HS-5 (cell line): ENCODE measurements at regions not wholly inside any gene's neighbourhood (a gene's known extent, or its start where the extent isn't known, plus 50 kb on each side); places are given as distances from the start of the nearest gene placed in this dataset.
"Not testable (repeated sequence)": the region's sequence is repeated elsewhere in the genome, so short reads cannot be mapped to it uniquely, and the experiment has no call there.

Experiments used
- DNase-seq: peaks from one replicate; pipeline ENCODE4 v3.0.0-alpha.2; 2012; ENCODE audit warnings: low read depth

DNA sequence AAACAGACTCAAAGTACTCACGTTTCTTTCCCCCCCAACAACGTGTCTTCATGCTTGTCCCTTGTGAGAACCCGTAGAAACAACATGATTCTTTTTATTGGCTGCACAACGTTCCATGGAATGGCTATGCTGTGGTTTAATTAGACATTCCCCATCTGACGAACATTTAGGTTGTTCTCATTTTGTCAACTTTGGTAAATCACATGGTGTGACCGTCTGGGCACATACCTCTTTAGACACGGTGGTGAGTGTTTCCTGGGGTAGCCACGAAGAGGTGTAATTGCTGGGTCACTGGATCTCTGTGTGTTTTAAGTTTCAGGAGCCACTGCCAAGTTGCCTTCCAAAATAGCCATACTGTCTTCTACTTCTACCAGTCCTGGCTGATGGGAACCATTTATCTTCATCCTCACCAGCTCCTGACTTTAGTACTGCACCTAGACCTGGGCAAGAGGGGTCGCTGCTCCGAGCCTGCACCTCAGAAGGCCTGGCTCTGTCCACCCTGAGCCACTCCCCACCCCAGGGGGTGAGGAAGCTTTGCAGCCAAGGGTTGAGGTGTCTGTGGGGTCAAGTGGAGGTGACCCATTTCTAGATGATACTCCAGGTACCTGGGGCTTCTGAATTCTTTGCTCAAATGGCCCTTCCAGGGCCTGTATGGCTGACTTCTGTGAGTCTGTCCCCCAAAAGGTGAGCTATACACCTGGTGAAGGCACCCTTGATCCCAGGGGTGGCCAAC lies 84.7 kb downstream of the IRX5 start:
- DNase-seq: no peak

GRCh38 chr16:55016515-55016914 lies 85.8 kb downstream of the IRX5 start:
- DNase-seq: no peak

DNA sequence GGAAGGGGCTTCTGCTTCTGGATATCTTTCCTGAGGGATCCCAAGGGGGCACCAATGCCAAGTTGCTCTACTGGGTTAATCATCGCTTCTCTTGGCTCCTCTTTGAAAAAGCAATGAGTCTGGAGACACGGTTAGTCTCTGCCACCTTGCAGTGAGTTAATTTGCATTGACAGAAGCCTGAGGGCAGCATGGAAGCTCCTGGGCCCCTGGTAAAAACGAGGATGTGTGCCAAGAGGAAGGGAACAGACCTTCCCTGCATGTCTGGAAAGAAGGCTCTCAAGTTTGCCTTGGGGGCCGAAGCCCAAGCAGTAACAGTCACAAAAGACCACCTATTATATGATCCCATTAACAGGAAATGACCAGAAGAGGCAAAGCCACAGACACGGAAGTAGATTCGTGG lies 86.7 kb downstream of the IRX5 start:
- no peak for DNase-seq

DNA sequence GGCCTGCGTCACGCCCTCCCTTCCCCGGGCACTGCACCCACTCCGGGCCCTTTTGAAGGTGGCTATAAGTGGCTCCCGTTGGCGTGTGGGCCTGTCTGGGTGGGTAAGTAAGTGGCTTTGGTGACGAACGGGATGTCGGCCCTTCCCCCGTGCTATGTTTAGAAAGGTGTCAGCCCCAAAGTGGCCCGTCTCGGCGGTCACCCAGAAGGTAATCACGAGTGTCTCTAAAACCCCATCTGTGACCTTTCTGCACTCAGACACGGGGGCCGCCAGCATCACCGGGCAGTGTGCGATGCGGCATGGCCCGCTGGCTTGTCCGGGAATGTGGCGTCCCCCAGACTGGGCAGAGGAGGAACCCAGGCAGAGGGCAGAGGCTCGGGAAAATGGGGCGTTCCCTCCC lies 88.2 kb downstream of the IRX5 start:
- DNase-seq: no peak

- DNase-seq: no peak
These were observed 88.9 kb downstream of the IRX5 start for GRCh38 chr16:55019419-55020131.

- DNase-seq: peak; percentile 22
These were observed 91.2 kb downstream of the IRX5 start for GRCh38 chr16:55021595-55022475.

DNA sequence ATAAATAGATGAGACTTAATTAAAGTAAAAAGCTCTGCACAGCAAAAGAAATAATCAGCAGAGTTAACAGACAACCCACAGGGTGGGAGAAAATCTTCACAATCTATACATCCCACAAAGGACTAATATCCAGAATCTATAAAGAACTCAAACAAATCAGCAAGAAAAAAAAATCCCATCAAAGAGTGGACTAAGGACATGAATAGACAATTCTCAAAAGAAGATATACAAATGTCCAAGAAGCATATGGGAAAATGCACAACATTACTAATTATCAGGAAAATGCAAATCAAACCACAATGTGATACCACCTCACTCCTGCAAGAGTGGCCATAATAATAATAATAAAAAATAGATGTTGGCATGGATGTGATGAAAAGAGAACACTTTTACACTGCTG lies 96.6 kb downstream of the IRX5 start:
- not testable (repeated sequence) for DNase-seq

- no peak for DNase-seq
These were observed 98.8 kb downstream of the IRX5 start for GRCh38 chr16:55029509-55029908.

DNA sequence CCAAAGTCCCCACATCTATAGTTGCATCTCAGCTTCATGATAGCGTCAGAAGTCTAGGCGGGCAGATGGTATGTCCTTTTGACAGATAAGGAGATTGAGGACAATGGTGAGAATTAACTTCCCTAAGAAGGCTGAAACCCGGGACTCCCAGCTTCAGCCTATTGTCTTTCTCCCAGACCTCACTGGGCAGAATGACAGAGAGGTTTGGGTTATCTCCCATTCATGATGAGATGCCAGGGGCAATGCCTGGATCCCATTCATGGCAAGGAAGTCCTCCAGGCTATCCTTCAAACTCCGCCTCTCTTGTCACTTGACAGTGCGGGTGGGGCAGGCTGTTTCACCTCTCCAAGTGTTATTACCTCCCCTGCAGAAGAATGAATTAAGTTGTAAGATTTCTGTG lies 100.3 kb downstream of the IRX5 start:
- DNase-seq: no peak

GRCh38 chr16:55031481-55031880 lies 100.8 kb downstream of the IRX5 start:
- no peak for DNase-seq

DNA sequence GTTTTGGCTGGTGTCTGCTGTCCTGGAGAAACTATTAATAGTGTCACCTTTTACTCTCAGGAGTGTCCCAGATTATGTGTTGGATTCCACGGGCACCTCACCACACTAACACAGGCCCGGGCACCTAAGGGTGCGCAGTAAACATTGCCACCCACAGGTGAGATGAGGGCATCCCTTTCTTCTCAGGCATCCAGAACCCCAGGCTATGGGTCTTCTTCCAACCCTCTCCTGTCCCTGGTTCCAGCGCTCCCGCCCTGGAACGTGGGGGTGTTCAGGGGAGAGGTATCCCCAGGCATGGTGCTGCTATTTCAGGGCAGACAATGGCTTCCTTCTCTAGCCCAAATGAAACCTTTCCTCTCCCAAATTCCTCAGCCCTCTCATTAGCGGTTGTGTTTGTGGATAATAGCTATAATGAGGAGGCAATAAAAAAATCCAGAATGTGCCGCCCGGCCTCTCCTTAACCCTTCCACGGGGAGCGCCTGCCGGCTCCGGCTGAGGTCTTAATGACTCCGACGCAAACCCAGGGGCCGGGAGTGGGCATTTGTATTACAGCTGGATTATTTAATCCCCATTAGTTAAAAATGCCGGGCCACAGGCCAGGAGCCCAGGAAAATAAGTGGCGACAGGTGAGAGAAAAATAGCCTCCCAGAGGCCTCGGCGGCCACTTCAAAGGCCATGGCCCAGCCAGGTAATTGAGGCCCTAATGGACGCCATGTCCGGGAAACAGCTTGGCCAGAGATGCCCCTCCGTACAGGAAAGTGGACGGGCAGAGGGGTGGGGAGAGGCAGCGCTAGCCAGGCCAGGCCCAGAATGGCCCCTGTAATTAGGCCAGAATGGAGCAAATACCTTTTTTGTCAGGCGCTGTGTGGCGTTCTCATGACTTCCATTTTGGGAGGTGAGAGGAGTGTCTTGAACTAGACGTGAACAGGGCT lies 102.8 kb downstream of the IRX5 start:
- DNase-seq: no peak

- no peak for DNase-seq
These were observed 104.4 kb downstream of the IRX5 start for GRCh38 chr16:55035029-55035428.

- no peak for DNase-seq
These were observed 105.3 kb downstream of the IRX5 start for GRCh38 chr16:55035956-55036355.

GRCh38 chr16:55036371-55036821 lies 105.7 kb downstream of the IRX5 start:
- no peak for DNase-seq

- no peak for DNase-seq
These were observed 106.4 kb downstream of the IRX5 start for GRCh38 chr16:55037046-55037445.

DNA sequence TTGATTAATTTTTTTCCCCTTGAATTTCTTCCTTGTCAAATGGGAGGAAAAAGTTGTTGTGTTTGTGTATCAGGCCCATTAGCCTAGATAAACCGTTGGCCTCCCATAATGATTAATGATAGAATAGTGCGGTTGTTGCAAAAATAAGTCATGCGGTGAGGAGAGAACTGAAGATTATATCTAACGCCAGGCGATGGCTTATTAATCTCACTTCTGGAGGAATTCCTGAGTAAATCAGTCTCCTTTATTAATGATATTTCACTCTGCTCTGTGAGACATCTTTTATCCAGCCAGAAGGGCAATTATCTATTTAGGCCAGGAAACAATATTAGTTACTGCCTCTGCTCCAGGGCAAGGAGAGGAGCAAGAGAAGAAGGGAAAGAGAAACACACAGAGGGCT lies 107.3 kb downstream of the IRX5 start:
- no peak for DNase-seq

- DNase-seq: no peak
These were observed 108.4 kb downstream of the IRX5 start for GRCh38 chr16:55039042-55039441.

GRCh38 chr16:55039511-55039910 lies 108.8 kb downstream of the IRX5 start:
- no peak for DNase-seq

- DNase-seq: no peak
These were observed 109.3 kb downstream of the IRX5 start for GRCh38 chr16:55039931-55040330.

- no peak for DNase-seq
These were observed 109.9 kb downstream of the IRX5 start for GRCh38 chr16:55040366-55041086.
